ENCODE measurements at regions not wholly inside any gene's neighbourhood (a gene's known extent, or its start where the extent isn't known, plus 50 kb on each side); places are given as distances from the start of the nearest gene placed in this dataset.

DNA sequence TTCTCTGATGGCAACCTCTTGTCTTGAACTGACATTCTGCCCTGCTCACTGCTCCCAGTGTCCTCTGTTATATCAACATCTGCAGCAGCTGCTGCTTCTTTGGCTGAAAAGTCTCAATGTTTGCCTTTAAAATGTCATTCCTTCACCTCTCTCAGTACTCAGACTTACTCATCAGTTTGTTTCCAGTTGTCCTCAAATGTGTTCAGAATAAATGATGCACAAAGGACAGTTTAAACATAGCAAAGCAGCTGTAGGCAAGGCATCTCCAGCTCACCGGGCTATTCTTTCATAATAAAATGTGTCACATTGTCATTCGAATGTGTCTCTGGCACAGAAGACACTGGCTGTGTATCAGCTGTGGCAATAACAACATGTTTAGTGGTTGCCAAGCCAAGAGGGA is 590.9 kb upstream of the ZNF608 start:
- no peak overlapping the region for H3K4me2 ChIP-seq (ENCODE audit: low read length)
- H3K27me3 ChIP-seq (ENCODE audit: low read length), result no peaks in the 10 kb centered on the region
- no peaks in the 10 kb centered on the region for H3F3A ChIP-seq (ENCODE audit: low read length, unreplicated experiment)
- no peaks in the 10 kb centered on the region for H3K9me2 ChIP-seq (replicated peaks; ENCODE audit: low read length)
- BruUV-seq (replicated peaks), result no TSS peak
- no peak overlapping the region for H3K9ac ChIP-seq (ENCODE audit: low read length)
- no peaks in the 10 kb centered on the region for H3K4me1 ChIP-seq (ENCODE audit: insufficient read depth, low read length)
- POLR2A ChIA-PET (ENCODE audit: unreplicated experiment), result no interaction called here
- H3K4me3 ChIP-seq (ENCODE audit: low read length), result no peak overlapping the region
- H2AFZ ChIP-seq (ENCODE audit: low read length), result no peak overlapping the region
- ATAC-seq (no peak), DNase-seq (no peak)
- no peaks in the 10 kb centered on the region for H3K79me2 ChIP-seq (ENCODE audit: low read length)
- CTCF ChIA-PET, result no interaction called here
- no peaks in the 10 kb centered on the region for H3K9me3 ChIP-seq (ENCODE audit: low read length)
- H3K36me3 ChIP-seq (ENCODE audit: low read depth, low read length), result no peaks in the 10 kb centered on the region
- no peaks in the 10 kb centered on the region for H4K20me1 ChIP-seq (ENCODE audit: low read length)
- TF ChIP-seq EZH2 (IDR thresholded peaks at IDR 0.05; ENCODE audit: low read length, unreplicated experiment) (no peak), EZH2phosphoT487 (IDR thresholded peaks at IDR 0.05; ENCODE audit: borderline replicate concordance, low read length) (no peak)
- TF ChIP-seq, protein P1, sequence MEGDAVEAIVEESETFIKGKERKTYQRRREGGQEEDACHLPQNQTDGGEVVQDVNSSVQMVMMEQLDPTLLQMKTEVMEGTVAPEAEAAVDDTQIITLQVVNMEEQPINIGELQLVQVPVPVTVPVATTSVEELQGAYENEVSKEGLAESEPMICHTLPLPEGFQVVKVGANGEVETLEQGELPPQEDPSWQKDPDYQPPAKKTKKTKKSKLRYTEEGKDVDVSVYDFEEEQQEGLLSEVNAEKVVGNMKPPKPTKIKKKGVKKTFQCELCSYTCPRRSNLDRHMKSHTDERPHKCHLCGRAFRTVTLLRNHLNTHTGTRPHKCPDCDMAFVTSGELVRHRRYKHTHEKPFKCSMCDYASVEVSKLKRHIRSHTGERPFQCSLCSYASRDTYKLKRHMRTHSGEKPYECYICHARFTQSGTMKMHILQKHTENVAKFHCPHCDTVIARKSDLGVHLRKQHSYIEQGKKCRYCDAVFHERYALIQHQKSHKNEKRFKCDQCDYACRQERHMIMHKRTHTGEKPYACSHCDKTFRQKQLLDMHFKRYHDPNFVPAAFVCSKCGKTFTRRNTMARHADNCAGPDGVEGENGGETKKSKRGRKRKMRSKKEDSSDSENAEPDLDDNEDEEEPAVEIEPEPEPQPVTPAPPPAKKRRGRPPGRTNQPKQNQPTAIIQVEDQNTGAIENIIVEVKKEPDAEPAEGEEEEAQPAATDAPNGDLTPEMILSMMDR (conservative IDR thresholded peaks at IDR 0.05; ENCODE audit: low read depth, low read length), result no peak
- intact Hi-C loops (cut with micrococcal nuclease), result no loop called here
- no peak overlapping the region for H3K27ac ChIP-seq (ENCODE audit: low read length)

DNA sequence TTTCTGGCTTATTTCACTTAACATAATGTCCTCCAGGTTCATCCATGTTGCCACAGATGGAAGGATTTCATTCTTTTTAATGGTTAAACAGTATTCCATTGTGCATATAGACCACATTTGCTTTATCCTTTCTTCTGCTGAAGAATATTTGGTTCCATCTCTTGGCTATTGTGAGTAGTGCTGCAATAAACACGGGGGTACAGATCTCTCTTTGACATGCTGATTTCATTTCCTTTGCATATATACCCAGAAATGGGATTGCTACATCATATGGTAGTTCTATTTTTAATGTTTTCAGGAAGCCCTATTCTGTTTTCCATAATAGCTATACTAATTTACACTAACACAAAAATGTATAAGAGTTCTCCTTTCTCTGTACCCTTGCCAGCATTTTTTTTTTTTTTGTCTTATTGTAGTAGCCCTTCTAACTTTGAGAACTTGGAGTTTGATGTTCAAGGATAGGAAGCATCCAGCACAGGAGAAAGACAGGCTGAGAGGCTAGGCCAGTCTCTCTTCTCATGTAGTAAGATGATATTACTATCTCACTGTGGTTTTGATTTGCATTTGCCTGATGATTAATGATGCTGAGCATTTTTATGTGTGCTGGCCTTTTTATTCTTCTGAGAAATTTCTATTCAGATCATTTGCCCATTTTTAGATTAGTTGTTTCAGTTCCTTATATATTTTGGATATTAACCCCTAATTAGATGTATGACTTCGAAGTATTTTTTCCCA is 592.2 kb upstream of the ZNF608 start:
- no peak overlapping the region for H3K4me2 ChIP-seq (ENCODE audit: low read length)
- TF ChIP-seq EZH2 (IDR thresholded peaks at IDR 0.05; ENCODE audit: low read length, unreplicated experiment) (no peak), EZH2phosphoT487 (IDR thresholded peaks at IDR 0.05; ENCODE audit: borderline replicate concordance, low read length) (no peak)
- TF ChIP-seq, protein P1 (conservative IDR thresholded peaks at IDR 0.05; ENCODE audit: low read depth, low read length), result no peak; the same call in 1 of the 2 replicates
- DNase-seq (no peak), ATAC-seq (no peak)
- no TSS peak for BruUV-seq (replicated peaks)
- no peak overlapping the region for H2AFZ ChIP-seq (ENCODE audit: low read length)
- H3K4me1 ChIP-seq (ENCODE audit: insufficient read depth, low read length), result no peaks in the 10 kb centered on the region
- ChIA-PET CTCF (interaction anchor here (0.6 kb wide), 1 partner anchor 245 kb away, joined by 4 read pairs; no protein-coding TSS in a partner anchor), POLR2A (ENCODE audit: unreplicated experiment) (no interaction called here)
- no peak overlapping the region for H3K4me3 ChIP-seq (ENCODE audit: low read length)
- no peaks in the 10 kb centered on the region for H3K9me2 ChIP-seq (replicated peaks; ENCODE audit: low read length)
- no peaks in the 10 kb centered on the region for H3K9me3 ChIP-seq (ENCODE audit: low read length)
- no peaks in the 10 kb centered on the region for H3K36me3 ChIP-seq (ENCODE audit: low read depth, low read length)
- no peaks in the 10 kb centered on the region for H3K27me3 ChIP-seq (ENCODE audit: low read length)
- intact Hi-C loops (cut with micrococcal nuclease), result no loop called here
- H3K9ac ChIP-seq (ENCODE audit: low read length), result no peak overlapping the region
- H4K20me1 ChIP-seq (ENCODE audit: low read length), result no peaks in the 10 kb centered on the region
- no peaks in the 10 kb centered on the region for H3K79me2 ChIP-seq (ENCODE audit: low read length)
- no peaks in the 10 kb centered on the region for H3F3A ChIP-seq (ENCODE audit: low read length, unreplicated experiment)
- no peak overlapping the region for H3K27ac ChIP-seq (ENCODE audit: low read length)

DNA sequence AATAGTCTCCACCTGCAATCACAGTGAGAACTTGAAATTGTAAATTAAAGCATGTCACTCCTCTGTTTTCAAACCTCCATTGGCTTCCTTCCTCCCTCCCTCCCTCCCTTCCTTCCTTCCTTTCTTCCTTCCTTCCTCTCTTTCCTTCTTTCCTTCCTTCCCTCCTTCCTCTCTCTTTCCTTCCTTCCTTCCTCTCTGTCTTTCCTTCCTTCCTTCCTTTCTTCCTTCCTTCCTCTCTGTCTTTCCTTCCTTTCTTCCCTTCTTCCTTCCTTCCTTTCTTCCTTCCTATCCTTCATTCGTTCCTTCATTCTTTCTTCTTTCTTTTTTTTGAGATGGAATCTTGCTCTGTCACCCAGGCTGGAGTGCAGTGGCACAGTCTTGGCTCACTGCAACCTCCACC is 595.0 kb upstream of the ZNF608 start:
- no peaks in the 10 kb centered on the region for H3K79me2 ChIP-seq (ENCODE audit: low read length)
- BruUV-seq (replicated peaks), result no TSS peak
- no peak overlapping the region for H3K4me2 ChIP-seq (ENCODE audit: low read length)
- H3K4me3 ChIP-seq (ENCODE audit: low read length), result no peak overlapping the region
- H3K4me1 ChIP-seq (ENCODE audit: insufficient read depth, low read length), result no peaks in the 10 kb centered on the region
- no peak for TF ChIP-seq EZH2phosphoT487 (IDR thresholded peaks at IDR 0.05; ENCODE audit: borderline replicate concordance, low read length)
- TF ChIP-seq EZH2 (IDR thresholded peaks at IDR 0.05; ENCODE audit: low read length, unreplicated experiment), result no peak
- TF ChIP-seq, protein P1 (conservative IDR thresholded peaks at IDR 0.05; ENCODE audit: low read depth, low read length), result no peak
- CTCF ChIA-PET, result no interaction called here
- ATAC-seq (no peak), DNase-seq (no peak)
- intact Hi-C loops (cut with micrococcal nuclease), result no loop called here
- no peaks in the 10 kb centered on the region for H4K20me1 ChIP-seq (ENCODE audit: low read length)
- H3K9me2 ChIP-seq (replicated peaks; ENCODE audit: low read length), result no peaks in the 10 kb centered on the region
- H3K27ac ChIP-seq (ENCODE audit: low read length), result no peak overlapping the region
- H3K36me3 ChIP-seq (ENCODE audit: low read depth, low read length), result no peaks in the 10 kb centered on the region
- no peaks in the 10 kb centered on the region for H3K27me3 ChIP-seq (ENCODE audit: low read length)
- H3K9me3 ChIP-seq (ENCODE audit: low read length), result no peaks in the 10 kb centered on the region
- POLR2A ChIA-PET (ENCODE audit: unreplicated experiment), result no interaction called here
- no peaks in the 10 kb centered on the region for H3F3A ChIP-seq (ENCODE audit: low read length, unreplicated experiment)
- H3K9ac ChIP-seq (ENCODE audit: low read length), result no peak overlapping the region
- H2AFZ ChIP-seq (ENCODE audit: low read length), result no peak overlapping the region
